ENCODE measurements at regions not wholly inside any gene's neighbourhood (a gene's known extent, or its start where the extent isn't known, plus 50 kb on each side); places are given as distances from the start of the nearest gene placed in this dataset.
A peak's percentile ranks its signal among the peaks of the same experiment; 100 is the strongest.

- CTCF ChIA-PET, result interaction anchor here (0.6 kb wide), 1 partner anchor 10 kb away, joined by 4 read pairs; no protein-coding TSS in a partner anchor
- Histone ChIP-seq H3K27ac (ENCODE audit: low read depth, low read length, poor library complexity, severe bottlenecking) (no peak overlapping the region), H3K9me3 (ENCODE audit: low read depth, low read length, poor library complexity, severe bottlenecking) (peaks cover 23% of the 10 kb centered on the region), H3K36me3 (ENCODE audit: insufficient read depth, low read length, poor library complexity, severe bottlenecking) (no peaks in the 10 kb centered on the region), H3K4me1 (ENCODE audit: insufficient read depth, low read length, poor library complexity, severe bottlenecking) (peaks cover 16% of the 10 kb centered on the region), H3K4me3 (ENCODE audit: low read depth, low read length, poor library complexity, severe bottlenecking) (no peak overlapping the region), H3K27me3 (replicated peaks; ENCODE audit: insufficient read depth, low read depth, low read length, poor library complexity) (no peaks in the 10 kb centered on the region)
- no peak for TF ChIP-seq EZH2 (IDR thresholded peaks at IDR 0.05; ENCODE audit: borderline replicate concordance, low read depth, low read length, poor library complexity, severe bottlenecking)
- TF ChIP-seq CTCF (conservative IDR thresholded peaks at IDR 0.05; ENCODE audit: low read depth, low read length), result no peak
- intact Hi-C loops (cut with micrococcal nuclease; ENCODE audit: unreplicated experiment), result loop anchor here (10.0 kb wide), 2 partner anchors 469 to 839 kb away; no protein-coding TSS in a partner anchor
- POLR2A ChIA-PET (ENCODE audit: low non-redundant PET), result no interaction called here
- DNase-seq (ENCODE audit: low spot score), result peak; percentile 49
- no TSS peak for BruUV-seq (replicated peaks)
Observed at GRCh38 chr6:8973395-8973794, 538.0 kb upstream of the SLC35B3 start.

- DNase-seq (ENCODE audit: low spot score), result no peak
- BruUV-seq (replicated peaks), result no TSS peak
- Histone ChIP-seq H3K36me3 (ENCODE audit: insufficient read depth, low read length, poor library complexity, severe bottlenecking) (no peaks in the 10 kb centered on the region), H3K4me1 (ENCODE audit: insufficient read depth, low read length, poor library complexity, severe bottlenecking) (peaks cover 16% of the 10 kb centered on the region), H3K9me3 (ENCODE audit: low read depth, low read length, poor library complexity, severe bottlenecking) (peaks cover 19% of the 10 kb centered on the region), H3K4me3 (ENCODE audit: low read depth, low read length, poor library complexity, severe bottlenecking) (no peak overlapping the region), H3K27ac (ENCODE audit: low read depth, low read length, poor library complexity, severe bottlenecking) (no peak overlapping the region), H3K27me3 (replicated peaks; ENCODE audit: insufficient read depth, low read depth, low read length, poor library complexity) (no peaks in the 10 kb centered on the region)
- ChIA-PET CTCF (no interaction called here), POLR2A (ENCODE audit: low non-redundant PET) (no interaction called here)
- no peak for TF ChIP-seq EZH2 (IDR thresholded peaks at IDR 0.05; ENCODE audit: borderline replicate concordance, low read depth, low read length, poor library complexity, severe bottlenecking)
- TF ChIP-seq CTCF (conservative IDR thresholded peaks at IDR 0.05; ENCODE audit: low read depth, low read length), result no peak
- intact Hi-C loops (cut with micrococcal nuclease; ENCODE audit: unreplicated experiment), result loop anchor here (10.0 kb wide), 2 partner anchors 465 to 835 kb away; no protein-coding TSS in a partner anchor
Observed at GRCh38 chr6:8969747-8970146, 534.4 kb upstream of the SLC35B3 start.

- Histone ChIP-seq H3K27ac (ENCODE audit: low read depth, low read length, poor library complexity, severe bottlenecking) (no peak overlapping the region), H3K9me3 (ENCODE audit: low read depth, low read length, poor library complexity, severe bottlenecking) (no peaks in the 10 kb centered on the region), H3K4me1 (ENCODE audit: insufficient read depth, low read length, poor library complexity, severe bottlenecking) (no peaks in the 10 kb centered on the region), H3K4me3 (ENCODE audit: low read depth, low read length, poor library complexity, severe bottlenecking) (no peak overlapping the region), H3K27me3 (replicated peaks; ENCODE audit: insufficient read depth, low read depth, low read length, poor library complexity) (no peaks in the 10 kb centered on the region), H3K36me3 (ENCODE audit: insufficient read depth, low read length, poor library complexity, severe bottlenecking) (no peaks in the 10 kb centered on the region)
- no peak for DNase-seq (ENCODE audit: low spot score)
- no TSS peak for BruUV-seq (replicated peaks)
- intact Hi-C loops (cut with micrococcal nuclease; ENCODE audit: unreplicated experiment), result no loop called here
- TF ChIP-seq CTCF (conservative IDR thresholded peaks at IDR 0.05; ENCODE audit: low read depth, low read length) (no peak), EZH2 (IDR thresholded peaks at IDR 0.05; ENCODE audit: borderline replicate concordance, low read depth, low read length, poor library complexity, severe bottlenecking) (no peak)
- ChIA-PET CTCF (no interaction called here), POLR2A (ENCODE audit: low non-redundant PET) (no interaction called here)
Observed at GRCh38 chr6:8958894-8959511, 523.7 kb upstream of the SLC35B3 start.

Data from A673 (cell line).